Right cardiac atrium (tissue), 5 donors: ENCODE measurements at regions not wholly inside any gene's neighbourhood (a gene's known extent, or its start where the extent isn't known, plus 50 kb on each side); places are given as distances from the start of the nearest gene placed in this dataset.
"Not testable (repeated sequence)": the region's sequence is repeated elsewhere in the genome, so short reads cannot be mapped to it uniquely, and the experiment has no call there.

Experiments
- ATAC-seq, 2 donors: fragments of 200-7000 bp; cut with Tn5 transposase; one replicate each; pipeline versions ENCODE4 v1.8.0 to v1.9.1; 2020; ENCODE audit warnings: moderate library complexity in 2 of 2, mild to moderate bottlenecking in 1 of 2
- DNase-seq, 3 donors: peaks; one replicate each; pipeline ENCODE4 v3.0.0-alpha.2; 2020
- H3K27ac ChIP-seq: one replicate; pipeline ENCODE4 v1.5.1; 2013; ENCODE audit warnings: mild to moderate bottlenecking, low read length, control low read depth, moderate library complexity
- H3K27me3 ChIP-seq: one replicate; pipeline ENCODE4 v1.6.1; 2013; ENCODE audit not compliant: control insufficient read depth, insufficient read depth
- H3K4me1 ChIP-seq: one replicate; pipeline ENCODE4 v1.6.1; 2013; ENCODE audit warnings: low read length; ENCODE audit not compliant: control insufficient read depth, insufficient read depth
- H3K4me3 ChIP-seq: one replicate; pipeline ENCODE4 v1.5.1; 2013; ENCODE audit warnings: low read length, control low read depth
- H3K9me3 ChIP-seq: one replicate; pipeline ENCODE4 v1.6.1; 2013; ENCODE audit warnings: low read length; ENCODE audit not compliant: control insufficient read depth
- WGBS: extraction: QIAGEN DNeasy Blood & Tissue Kit; methylation state at CpG from one replicate; pipeline ENCODE4 v1.1.7; 2013; 5-methylcytosine and 5-hydroxymethylcytosine counted together
- intact Hi-C, 4 donors: fragments of 100-400 bp; cut with DNase I; formaldehyde crosslinking; loops; one replicate each; pipeline versions ENCODE4 v1.11.0 to v1.14.0; 2022 to 2023
- donor health status: healthy with polysubstance abuse.
- donor health status: DM: no; HTN: yes; CAD: no.
- donor health status: DM: no; HTN: no; CAD: no.
- donor health status: DM: no; HTN: yes; CAD: no; lungs with severe emphysema.
- donor health status: DM: yes; HTN: yes; CAD: no.

DNA sequence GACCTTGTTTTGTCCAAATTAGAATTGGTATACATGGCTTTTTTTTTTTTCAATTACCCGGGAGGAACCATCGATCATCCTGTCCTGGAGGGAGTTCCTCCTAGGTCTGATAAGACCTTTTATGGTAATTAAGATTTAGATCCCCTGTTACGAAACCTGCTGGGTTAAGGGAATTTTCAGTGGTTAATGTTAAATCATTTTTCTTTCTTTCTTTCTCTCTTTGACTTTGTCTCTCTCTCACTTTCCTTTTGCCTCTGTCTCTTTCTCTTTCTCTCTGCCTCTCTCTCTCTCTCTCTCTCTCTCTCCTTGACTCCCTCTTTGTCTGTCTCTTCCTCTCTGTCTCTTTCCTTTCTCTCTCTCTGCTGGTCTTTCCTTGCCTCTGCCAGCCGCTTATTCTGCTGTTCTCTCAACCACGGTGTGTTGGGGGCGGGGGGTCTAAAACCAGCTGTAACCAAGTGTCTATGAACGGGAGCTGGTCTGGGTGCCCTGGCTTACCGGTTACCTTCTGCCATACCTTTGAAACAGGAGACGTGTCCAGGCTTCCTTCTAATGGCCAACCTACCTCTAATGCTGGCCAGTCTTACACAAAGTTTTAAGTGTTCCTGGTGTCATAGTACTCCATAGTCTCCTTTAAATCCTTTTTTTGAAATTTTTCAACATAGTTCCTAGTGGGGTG lies 815.1 kb downstream of the TRIB2 start:
- intact Hi-C loops, ATAC-seq, H3K4me1 ChIP-seq, H3K27ac ChIP-seq, DNase-seq, H3K9me3 ChIP-seq, H3K27me3 ChIP-seq, H3K4me3 ChIP-seq: not testable (repeated sequence)
- 68% methylated on average over 9 of the region's 9 CpGs for WGBS

DNA sequence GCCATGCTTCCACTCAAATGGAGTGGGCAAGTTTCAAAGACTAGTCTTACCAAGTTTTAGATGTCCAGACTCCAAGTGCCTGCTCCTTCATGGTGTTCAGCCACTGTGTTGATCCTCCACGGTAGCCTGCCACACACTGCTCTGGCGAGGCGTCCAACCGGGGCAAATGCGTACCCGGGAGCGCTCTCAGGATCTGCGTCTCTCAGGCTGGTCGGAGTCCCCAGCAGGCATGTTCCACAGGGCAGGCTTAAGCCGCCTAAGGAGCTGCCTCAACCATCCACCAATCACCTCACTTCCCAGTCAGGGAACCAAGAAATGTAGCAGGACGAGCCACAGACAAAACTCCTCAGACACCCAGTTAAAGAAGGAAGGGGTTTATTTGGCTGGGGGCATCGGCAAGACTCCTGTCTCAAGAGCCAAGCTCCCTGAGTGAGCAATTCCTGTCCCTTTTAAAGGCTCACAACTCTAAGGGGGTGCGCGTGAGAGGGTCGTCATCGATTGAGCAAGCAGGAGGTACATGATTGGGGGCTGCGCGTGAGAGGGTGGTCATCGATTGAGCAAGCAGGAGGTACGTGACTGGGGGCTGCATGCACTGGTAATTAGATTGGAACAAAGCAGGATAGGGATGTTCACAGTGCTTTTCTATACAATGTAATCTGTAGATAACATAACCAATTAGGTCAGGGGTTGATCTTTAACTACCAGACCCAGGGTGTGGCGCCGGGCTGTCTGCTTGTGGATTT lies 816.2 kb downstream of the TRIB2 start:
- H3K27ac ChIP-seq, intact Hi-C loops, H3K4me1 ChIP-seq, ATAC-seq, H3K27me3 ChIP-seq, H3K9me3 ChIP-seq, DNase-seq, H3K4me3 ChIP-seq: not testable (repeated sequence)
- WGBS: 79% methylated on average over 22 of the region's 22 CpGs

DNA sequence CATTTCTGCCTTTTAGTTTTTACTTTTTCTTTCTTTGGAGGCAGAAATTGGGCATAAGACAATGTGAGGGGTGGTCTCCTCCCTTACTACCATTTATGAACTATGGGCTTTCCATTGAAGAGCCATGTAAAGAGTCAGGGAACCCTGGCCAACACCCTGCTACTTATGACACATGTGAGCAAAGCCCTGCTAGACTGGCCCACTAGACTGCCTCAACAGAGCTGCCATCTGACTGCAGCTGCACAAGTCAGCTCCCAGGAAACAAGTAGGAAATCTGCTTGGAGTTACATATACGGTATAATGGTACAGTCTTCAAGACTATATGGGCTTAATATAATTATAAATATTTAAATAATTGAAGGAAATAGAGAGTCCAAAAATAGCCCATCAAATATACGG lies 816.8 kb downstream of the TRIB2 start:
- intact Hi-C loops: no loop called here
- Histone ChIP-seq H3K4me1 (no peaks in the 10 kb centered on the region), H3K4me3 (no peak overlapping the region), H3K27ac (no peak overlapping the region), H3K27me3 (no peaks in the 10 kb centered on the region), H3K9me3 (no peaks in the 10 kb centered on the region)
- no peak for ATAC-seq
- 79% methylated on average over 2 of the region's 2 CpGs for WGBS
- no peak for DNase-seq

DNA sequence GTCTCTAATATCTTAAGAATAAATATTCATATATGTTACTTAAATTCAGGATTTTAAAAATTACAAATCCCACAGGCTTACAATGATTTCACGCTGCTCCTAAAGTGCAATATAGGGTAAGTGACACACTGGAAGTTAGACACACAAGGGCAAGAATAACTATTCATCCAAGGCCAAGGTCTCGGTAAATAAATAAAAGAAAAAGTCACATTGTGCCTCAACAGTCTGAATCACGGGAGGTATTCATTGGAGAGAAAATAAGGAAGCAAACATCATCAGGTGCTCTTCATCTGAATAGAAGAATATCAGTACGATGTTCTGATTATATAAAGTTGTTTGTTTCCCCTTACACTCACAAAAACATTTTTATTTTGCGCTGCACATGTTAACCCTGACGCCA lies 820.2 kb downstream of the TRIB2 start:
- Histone ChIP-seq H3K4me1 (no peaks in the 10 kb centered on the region), H3K27me3 (no peaks in the 10 kb centered on the region), H3K9me3 (no peaks in the 10 kb centered on the region), H3K4me3 (no peak overlapping the region), H3K27ac (no peak overlapping the region)
- intact Hi-C loops: no loop called here
- WGBS: 58% methylated on average over 6 of the region's 6 CpGs
- no peak for ATAC-seq
- no peak for DNase-seq

DNA sequence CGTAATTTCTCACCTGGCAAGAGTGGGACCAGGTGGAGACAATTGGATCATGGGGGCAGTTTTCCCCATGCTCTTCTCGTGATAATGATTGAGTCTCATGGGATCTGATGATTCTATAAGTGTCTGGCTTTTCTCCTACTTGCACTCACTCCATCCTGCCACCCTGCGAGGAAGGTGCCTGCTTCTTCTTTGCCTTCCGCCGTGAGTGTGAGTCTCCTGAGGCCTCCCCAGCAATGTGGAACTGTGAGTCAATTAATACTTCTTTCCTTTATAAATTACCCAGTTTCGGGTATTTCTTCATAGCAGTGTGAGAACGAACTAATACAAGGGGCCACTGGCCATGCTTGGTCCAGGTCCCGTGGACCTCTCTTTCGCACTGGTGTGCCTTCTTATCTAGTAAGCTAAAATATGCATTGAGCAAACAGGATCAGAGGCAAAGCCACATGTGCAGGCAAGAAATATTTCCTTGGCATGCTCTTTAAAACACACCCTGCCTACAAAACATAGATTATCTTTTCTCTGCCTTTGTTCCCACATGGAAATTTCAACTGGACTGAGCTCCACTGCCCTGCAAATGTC lies 821.1 kb downstream of the TRIB2 start:
- no peaks in the 10 kb centered on the region for H3K9me3 ChIP-seq
- DNase-seq: no peak
- H3K27ac ChIP-seq: no peak overlapping the region
- no peak for ATAC-seq
- no peak overlapping the region for H3K4me3 ChIP-seq
- no peaks in the 10 kb centered on the region for H3K27me3 ChIP-seq
- intact Hi-C loops: no loop called here
- WGBS: 73% methylated on average over 9 of the region's 9 CpGs
- H3K4me1 ChIP-seq: no peaks in the 10 kb centered on the region

DNA sequence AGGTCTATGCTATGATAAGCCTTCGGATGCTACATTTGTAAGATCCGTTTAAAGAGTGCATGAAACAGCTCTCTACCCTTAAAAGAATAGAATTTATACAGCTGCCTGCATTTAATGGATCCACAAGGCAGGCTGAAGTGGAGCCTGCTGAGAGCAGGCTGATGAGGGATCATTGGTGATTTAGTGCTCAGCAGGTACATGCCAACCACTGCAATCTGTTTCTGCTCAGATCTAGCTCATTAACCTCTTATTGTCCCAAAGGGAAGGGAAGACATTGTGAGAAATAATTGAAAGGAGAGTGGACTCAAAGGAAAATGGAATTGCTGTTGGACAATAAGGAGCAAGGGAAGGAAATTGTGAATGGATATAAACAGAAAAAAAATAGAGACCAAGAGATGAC lies 822.6 kb downstream of the TRIB2 start:
- DNase-seq (no peak), ATAC-seq (no peak)
- no peak overlapping the region for H3K4me3 ChIP-seq
- intact Hi-C loops: no loop called here
- no peaks in the 10 kb centered on the region for H3K4me1 ChIP-seq
- H3K27ac ChIP-seq: no peak overlapping the region
- WGBS: 63% methylated on average over 2 of the region's 2 CpGs
- H3K27me3 ChIP-seq: no peaks in the 10 kb centered on the region
- H3K9me3 ChIP-seq: no peaks in the 10 kb centered on the region

DNA sequence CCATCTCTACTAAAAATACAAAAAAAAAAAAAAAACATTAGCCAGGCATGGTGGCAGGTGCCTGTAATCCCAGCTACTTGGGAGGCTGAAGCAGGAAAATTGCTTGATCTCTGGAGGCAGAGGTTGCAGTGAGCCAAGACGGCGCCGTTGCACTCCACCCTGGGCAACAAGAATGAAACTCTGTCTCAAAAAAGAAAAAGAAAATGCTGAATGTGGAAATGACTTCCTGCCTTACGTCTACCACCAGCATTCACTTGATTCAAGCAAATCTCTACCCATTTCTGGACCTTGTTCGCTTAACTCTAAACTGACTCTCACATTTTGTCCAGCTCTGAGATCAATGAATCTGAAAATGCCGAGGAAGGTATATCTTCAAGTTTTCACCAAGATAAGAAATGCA lies 825.3 kb downstream of the TRIB2 start:
- Histone ChIP-seq H3K4me3 (no peak overlapping the region), H3K27ac (no peak overlapping the region), H3K9me3 (no peaks in the 10 kb centered on the region), H3K4me1 (no peaks in the 10 kb centered on the region), H3K27me3 (no peaks in the 10 kb centered on the region)
- 68% methylated on average over 6 of the region's 6 CpGs for WGBS
- DNase-seq: no peak
- intact Hi-C loops: no loop called here
- no peak for ATAC-seq

DNA sequence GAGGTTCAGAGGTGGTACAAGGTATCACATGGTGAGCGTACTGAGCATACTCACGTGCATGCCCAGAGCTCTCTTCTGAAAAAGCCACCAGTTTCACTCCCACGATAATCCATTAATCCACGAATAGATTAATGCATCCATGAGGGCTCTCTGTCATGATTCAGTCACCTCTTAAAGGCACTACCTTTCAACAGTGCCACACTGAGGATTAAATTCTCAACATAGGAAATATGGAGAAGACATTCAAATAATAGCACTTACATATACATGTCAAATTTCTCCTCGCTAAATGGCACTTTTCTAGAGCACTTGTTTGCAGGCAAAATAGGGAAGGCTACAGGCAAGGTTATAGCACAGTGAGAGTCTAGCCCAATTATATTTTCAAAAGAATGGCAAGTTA lies 825.9 kb downstream of the TRIB2 start:
- H3K9me3 ChIP-seq: no peaks in the 10 kb centered on the region
- no peak for DNase-seq
- no peaks in the 10 kb centered on the region for H3K4me1 ChIP-seq
- no peaks in the 10 kb centered on the region for H3K27me3 ChIP-seq
- no peak overlapping the region for H3K4me3 ChIP-seq
- H3K27ac ChIP-seq: no peak overlapping the region
- WGBS: 83% methylated on average over 5 of the region's 5 CpGs
- ATAC-seq: no peak
- intact Hi-C loops: no loop called here

DNA sequence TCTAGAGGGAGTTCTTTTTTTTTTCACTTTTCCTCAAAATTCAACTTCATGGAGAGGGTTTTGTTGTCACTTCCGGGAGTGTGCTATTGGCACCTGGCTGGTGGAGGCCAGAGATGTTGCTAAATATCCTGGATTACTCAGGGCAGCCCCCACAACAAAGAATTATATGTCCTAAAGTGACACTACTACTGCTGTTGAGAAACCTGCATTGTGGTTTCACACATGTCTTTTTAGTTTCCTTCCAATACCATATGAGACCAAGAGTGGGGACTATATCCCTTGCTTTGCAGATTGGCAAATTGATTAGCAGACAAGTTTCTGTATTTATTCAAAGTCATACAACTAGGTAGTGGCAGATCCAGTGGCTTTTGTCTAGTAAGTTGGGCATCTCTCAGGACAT lies 826.8 kb downstream of the TRIB2 start:
- H3K4me3 ChIP-seq: no peak overlapping the region
- intact Hi-C loops: no loop called here
- no peaks in the 10 kb centered on the region for H3K27me3 ChIP-seq
- 82% methylated on average over 1 of the region's 1 CpG for WGBS
- DNase-seq: no peak
- ATAC-seq: no peak
- H3K9me3 ChIP-seq: no peaks in the 10 kb centered on the region
- H3K27ac ChIP-seq: no peak overlapping the region
- no peaks in the 10 kb centered on the region for H3K4me1 ChIP-seq

DNA sequence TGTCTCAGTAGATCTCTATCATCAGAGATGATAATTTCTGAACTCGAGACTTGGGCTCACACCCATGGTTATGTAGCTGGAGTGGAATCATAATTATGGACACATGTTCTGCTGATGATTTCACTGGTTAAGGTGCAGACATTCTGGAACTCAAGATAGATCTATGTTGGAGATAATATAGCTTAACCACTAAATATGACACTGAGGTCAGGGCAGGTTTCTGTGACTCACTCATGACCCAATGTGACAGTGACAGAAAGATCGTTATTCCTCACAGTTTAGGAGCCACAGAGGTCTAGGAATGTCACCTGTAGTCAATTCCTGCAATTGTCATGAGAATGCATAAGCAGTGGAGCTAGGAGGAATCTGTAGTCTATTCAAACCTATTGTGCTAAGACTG lies 828.6 kb downstream of the TRIB2 start:
- Histone ChIP-seq H3K4me1 (no peaks in the 10 kb centered on the region), H3K27me3 (no peaks in the 10 kb centered on the region), H3K4me3 (no peak overlapping the region), H3K27ac (no peak overlapping the region), H3K9me3 (no peaks in the 10 kb centered on the region)
- no peak for DNase-seq
- no peak for ATAC-seq
- intact Hi-C loops: no loop called here
- WGBS: 36% methylated on average over 2 of the region's 2 CpGs

DNA sequence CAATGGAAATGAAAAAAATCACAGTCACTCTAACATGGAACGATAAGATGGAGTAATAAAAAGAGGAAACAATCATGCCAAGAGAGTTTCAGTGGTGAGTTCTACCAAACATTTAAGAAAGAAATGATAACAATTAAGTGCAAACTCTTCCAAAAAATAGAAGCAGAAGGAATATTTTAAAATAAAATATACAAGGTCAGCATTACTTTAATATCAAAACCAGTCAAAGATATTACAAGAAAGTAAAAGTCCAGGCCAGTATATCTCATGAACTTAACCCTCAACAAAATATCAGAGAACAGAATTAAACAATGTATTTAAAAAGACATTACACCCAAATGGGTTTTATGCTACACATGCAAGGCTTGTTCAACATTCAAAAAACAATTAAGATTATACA lies 829.4 kb downstream of the TRIB2 start:
- no peak for ATAC-seq

More for the DNA sequence above, 829.4 kb downstream of the TRIB2 start:
- 82% methylated on average over 1 of the region's 1 CpG for WGBS
- no peaks in the 10 kb centered on the region for H3K4me1 ChIP-seq
- H3K4me3 ChIP-seq: no peak overlapping the region
- H3K27me3 ChIP-seq: no peaks in the 10 kb centered on the region
- DNase-seq: no peak
- intact Hi-C loops: no loop called here
- no peak overlapping the region for H3K27ac ChIP-seq
- no peaks in the 10 kb centered on the region for H3K9me3 ChIP-seq
